Erythroblast (primary cell): ENCODE measurements at regions not wholly inside any gene's neighbourhood (a gene's known extent, or its start where the extent isn't known, plus 50 kb on each side); places are given as distances from the start of the nearest gene placed in this dataset.

ENCODE experiments used
- GATA1 ChIP-seq: IDR thresholded peaks from 2 replicates; pipeline ENCODE4 v1.6.1; 2011; ENCODE audit warnings: low read depth, mild to moderate bottlenecking, control low read depth, low read length, moderate library complexity
- POLR2A ChIP-seq: IDR thresholded peaks from 2 replicates; pipeline ENCODE4 v1.6.1; 2011; ENCODE audit warnings: mild to moderate bottlenecking, low read length

DNA sequence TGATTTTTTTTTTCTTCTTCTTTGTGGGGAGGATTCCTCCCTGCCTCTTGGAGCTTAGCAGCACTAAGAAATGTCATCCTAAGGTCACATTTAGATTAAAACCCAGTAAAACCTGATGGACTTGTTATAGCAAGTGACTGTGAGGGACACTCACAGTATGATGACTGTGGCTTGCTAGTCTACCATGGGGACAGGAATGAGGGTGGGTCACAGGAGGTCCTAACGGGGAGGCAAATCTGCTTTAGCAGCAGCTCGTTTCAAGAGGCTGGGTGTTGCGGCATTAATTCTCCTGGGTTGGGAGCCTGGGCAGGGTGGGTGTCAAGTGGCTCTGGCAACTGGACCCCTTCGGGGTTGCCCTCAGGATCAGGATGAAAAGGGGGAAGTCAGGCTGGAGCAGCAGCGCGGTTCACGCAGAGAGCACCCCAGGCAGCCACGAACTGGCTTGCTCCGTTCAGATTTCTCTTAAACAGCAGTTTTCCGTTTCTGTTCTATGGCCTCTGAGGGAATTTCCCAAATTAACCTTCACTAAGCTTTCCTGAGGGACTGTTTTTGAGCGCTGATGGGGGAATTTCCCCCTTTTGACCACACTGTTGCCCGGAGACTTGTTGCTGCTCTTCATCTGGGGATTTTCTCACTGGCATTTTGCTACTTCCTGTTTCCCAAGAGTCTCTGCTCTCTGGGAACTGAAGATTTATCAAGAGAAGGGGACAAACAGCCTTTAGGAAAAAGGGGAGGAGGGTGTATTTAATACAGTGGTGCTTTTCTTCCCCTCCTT is 59.8 kb upstream of the PELI1 start:
- TF ChIP-seq POLR2A = no peak
- no peak for TF ChIP-seq GATA1
